Activated T-cell treated with anti-CD3 and anti-CD28 coated beads, Interleukin-2, amount 50 U/mL, for 24 hours (primary cell): ENCODE measurements at regions not wholly inside any gene's neighbourhood (a gene's known extent, or its start where the extent isn't known, plus 50 kb on each side); places are given as distances from the start of the nearest gene placed in this dataset.
"Not testable (repeated sequence)": the region's sequence is repeated elsewhere in the genome, so short reads cannot be mapped to it uniquely, and the experiment has no call there.

Experiments used
- DNase-seq: peaks from one replicate; pipeline ENCODE4 v3.0.0-alpha.2; 2020
- H3K27ac Mint-ChIP-seq: 2 replicates; pipeline ENCODE4 v1.8.0; 2020; ENCODE audit warnings: mild to moderate bottlenecking, mixed read lengths
- H3K27me3 Mint-ChIP-seq: 2 replicates; pipeline ENCODE4 v1.8.0; 2020; ENCODE audit warnings: mixed read lengths
- H3K36me3 Mint-ChIP-seq: 2 replicates; pipeline ENCODE4 v1.8.0; 2020; ENCODE audit warnings: low read depth, mixed read lengths
- H3K4me1 Mint-ChIP-seq: 2 replicates; pipeline ENCODE4 v1.8.0; 2020; ENCODE audit warnings: low read depth, mixed read lengths
- H3K4me3 Mint-ChIP-seq: 2 replicates; pipeline ENCODE4 v1.8.0; 2020; ENCODE audit warnings: mild to moderate bottlenecking, moderate library complexity, mixed read lengths
- H3K9me3 Mint-ChIP-seq: 2 replicates; pipeline ENCODE4 v1.8.0; 2020; ENCODE audit warnings: mixed read lengths

GRCh38 chr7:115208710-115209560 is 287.0 kb downstream of the MDFIC start:
- Mint-ChIP-seq H3K36me3 (no peaks in the 10 kb centered on the region), H3K4me3 (no peak overlapping the region), H3K9me3 (peaks cover 11% of the 10 kb centered on the region), H3K27me3 (no peaks in the 10 kb centered on the region), H3K4me1 (peaks cover 5% of the 10 kb centered on the region), H3K27ac (no peak overlapping the region)
- DNase-seq = no peak

GRCh38 chr7:115206374-115206773 is 284.5 kb downstream of the MDFIC start:
- H3K36me3 Mint-ChIP-seq, H3K4me1 Mint-ChIP-seq, H3K27ac Mint-ChIP-seq, DNase-seq, H3K4me3 Mint-ChIP-seq, H3K27me3 Mint-ChIP-seq: not testable (repeated sequence)
- peaks cover 11% of the 10 kb centered on the region for H3K9me3 Mint-ChIP-seq

DNA sequence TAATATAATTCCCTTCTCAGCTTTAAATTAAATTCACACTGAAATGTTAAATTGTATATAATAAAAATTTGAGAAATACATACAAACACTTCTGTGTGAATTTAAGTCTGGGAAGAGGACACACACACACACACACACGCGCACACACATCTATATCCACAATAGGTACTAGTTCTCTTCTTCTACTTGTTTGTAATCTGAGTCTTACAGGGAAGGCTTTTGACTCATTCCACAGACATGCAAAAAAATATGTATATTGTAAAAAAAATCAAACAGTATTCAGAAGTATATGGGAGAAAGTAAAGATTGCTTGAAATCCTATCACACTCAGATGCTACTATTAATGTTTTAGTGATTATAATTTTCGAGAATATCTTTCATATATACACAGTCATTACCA is 276.2 kb downstream of the MDFIC start:
- H3K27me3 Mint-ChIP-seq = no peaks in the 10 kb centered on the region
- no peak for DNase-seq
- no peaks in the 10 kb centered on the region for H3K4me1 Mint-ChIP-seq
- H3K27ac Mint-ChIP-seq = no peak overlapping the region
- no peak overlapping the region for H3K4me3 Mint-ChIP-seq
- no peaks in the 10 kb centered on the region for H3K36me3 Mint-ChIP-seq
- H3K9me3 Mint-ChIP-seq = no peaks in the 10 kb centered on the region

DNA sequence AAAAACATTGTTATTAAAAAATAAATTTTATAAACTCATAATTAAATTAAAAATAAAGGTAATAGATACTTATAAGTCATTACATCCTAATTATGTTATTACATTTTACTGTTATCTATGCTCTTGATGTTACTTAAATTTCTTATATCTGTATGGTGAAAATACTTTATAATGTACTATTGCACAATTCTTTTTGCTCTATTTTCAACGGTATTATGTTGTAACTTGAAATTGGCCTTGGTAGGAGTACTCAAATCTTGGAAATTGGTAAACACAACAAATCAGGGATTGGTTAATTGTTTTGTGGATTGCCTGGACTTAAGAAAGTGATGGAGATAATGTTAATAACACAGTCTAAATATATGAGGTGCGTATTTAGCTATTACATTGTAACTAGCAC is 273.3 kb downstream of the MDFIC start:
- H3K4me3 Mint-ChIP-seq = no peak overlapping the region

GRCh38 chr7:115191526-115191925 is 269.6 kb downstream of the MDFIC start:
- no peak for DNase-seq
- Mint-ChIP-seq H3K27ac (no peak overlapping the region), H3K9me3 (no peaks in the 10 kb centered on the region), H3K36me3 (no peaks in the 10 kb centered on the region), H3K27me3 (no peaks in the 10 kb centered on the region), H3K4me1 (no peaks in the 10 kb centered on the region), H3K4me3 (no peak overlapping the region)

More for the DNA sequence above, 273.3 kb downstream of the MDFIC start:
- Mint-ChIP-seq H3K36me3 (no peaks in the 10 kb centered on the region), H3K9me3 (no peaks in the 10 kb centered on the region), H3K27me3 (no peaks in the 10 kb centered on the region), H3K27ac (no peak overlapping the region), H3K4me1 (no peaks in the 10 kb centered on the region)
- DNase-seq = no peak

DNA sequence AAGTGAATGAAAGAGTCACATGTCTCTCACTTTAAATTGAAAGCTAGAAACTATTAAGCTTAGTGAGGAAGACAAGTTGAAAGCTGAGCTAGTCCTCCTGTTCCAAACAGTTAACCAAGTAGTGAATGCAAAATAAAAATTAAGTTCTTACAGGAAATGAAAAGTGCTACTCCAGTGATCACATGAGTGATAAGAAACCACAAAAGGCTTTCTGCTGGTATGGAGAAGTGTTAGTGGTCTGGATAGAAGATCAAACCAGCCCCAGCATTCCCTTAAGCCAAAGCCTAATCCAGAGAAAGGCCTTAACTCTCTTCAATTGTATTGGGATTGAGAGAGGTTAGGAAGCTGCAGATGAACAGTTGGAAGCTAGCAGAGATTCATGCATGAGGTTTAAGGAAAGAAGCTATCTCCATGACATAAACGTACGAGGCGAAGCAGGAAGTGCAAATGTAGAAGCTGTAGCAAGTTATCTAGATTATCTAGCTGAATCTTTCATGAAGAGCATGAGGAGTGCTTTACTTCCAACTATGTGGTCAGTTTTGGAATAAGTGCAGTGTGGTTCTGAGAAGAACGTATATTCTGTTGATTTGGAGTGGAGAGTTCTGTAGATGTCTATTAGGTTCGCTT is 261.6 kb downstream of the MDFIC start:
- Mint-ChIP-seq H3K36me3 (no peaks in the 10 kb centered on the region), H3K4me1 (peaks cover 23% of the 10 kb centered on the region), H3K27me3 (no peaks in the 10 kb centered on the region), H3K9me3 (no peaks in the 10 kb centered on the region), H3K27ac (no peak overlapping the region), H3K4me3 (no peak overlapping the region)
- no peak for DNase-seq

DNA sequence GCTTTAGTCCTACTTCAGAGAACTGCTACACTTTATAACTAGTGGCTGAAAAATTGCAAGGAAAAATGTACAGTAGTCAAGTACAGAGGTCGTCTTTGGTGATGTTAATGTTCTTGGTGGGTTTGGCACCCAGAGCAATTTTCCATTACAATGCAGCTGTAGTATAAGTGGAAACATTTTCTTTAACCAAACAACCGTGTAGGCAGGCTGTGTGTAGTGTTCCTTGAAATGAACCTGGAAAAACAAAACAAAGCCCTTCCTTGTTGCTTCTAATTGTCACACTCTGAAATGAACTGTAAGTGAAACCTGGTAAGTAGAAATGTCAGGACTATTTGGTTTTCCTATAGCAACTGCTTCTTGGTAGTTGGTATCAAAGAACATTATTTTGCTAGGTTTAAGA is 256.9 kb downstream of the MDFIC start:
- Mint-ChIP-seq H3K4me3 (no peak overlapping the region), H3K36me3 (no peaks in the 10 kb centered on the region), H3K27me3 (peaks cover 3% of the 10 kb centered on the region), H3K9me3 (no peaks in the 10 kb centered on the region), H3K27ac (no peak overlapping the region), H3K4me1 (peaks cover 16% of the 10 kb centered on the region)
- no peak for DNase-seq

GRCh38 chr7:115177823-115178222 is 255.9 kb downstream of the MDFIC start:
- no peak for DNase-seq
- Mint-ChIP-seq H3K27me3 (peaks cover 7% of the 10 kb centered on the region), H3K36me3 (no peaks in the 10 kb centered on the region), H3K9me3 (no peaks in the 10 kb centered on the region), H3K4me1 (peaks cover 8% of the 10 kb centered on the region), H3K4me3 (no peak overlapping the region), H3K27ac (no peak overlapping the region)

DNA sequence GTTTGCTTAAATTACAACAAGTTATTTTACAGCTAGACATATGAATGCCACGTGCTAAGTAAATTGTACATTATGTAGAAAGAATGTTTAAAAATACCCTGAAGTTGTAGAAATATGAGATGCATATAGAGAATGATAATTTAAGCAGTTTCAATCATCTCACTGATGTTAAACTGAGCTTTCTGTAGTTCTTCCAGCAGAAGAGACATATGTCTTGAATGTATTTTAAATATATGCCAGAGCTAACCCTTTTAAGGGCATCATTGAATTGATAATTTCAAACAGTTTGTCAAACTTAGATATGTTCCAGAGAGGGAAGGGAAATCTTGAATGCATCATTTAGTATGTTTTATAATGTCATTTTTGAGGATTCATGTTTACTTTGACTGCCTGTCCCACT is 255.2 kb downstream of the MDFIC start:
- DNase-seq = no peak
- Mint-ChIP-seq H3K27ac (no peak overlapping the region), H3K4me1 (peaks cover 8% of the 10 kb centered on the region), H3K36me3 (no peaks in the 10 kb centered on the region), H3K9me3 (no peaks in the 10 kb centered on the region), H3K4me3 (no peak overlapping the region), H3K27me3 (peaks cover 7% of the 10 kb centered on the region)

GRCh38 chr7:115172397-115172796 is 250.5 kb downstream of the MDFIC start:
- H3K27me3 Mint-ChIP-seq, H3K27ac Mint-ChIP-seq, H3K4me1 Mint-ChIP-seq, H3K36me3 Mint-ChIP-seq, DNase-seq, H3K4me3 Mint-ChIP-seq, H3K9me3 Mint-ChIP-seq: not testable (repeated sequence)

- no peaks in the 10 kb centered on the region for H3K9me3 Mint-ChIP-seq
- no peaks in the 10 kb centered on the region for H3K4me1 Mint-ChIP-seq
- no peaks in the 10 kb centered on the region for H3K36me3 Mint-ChIP-seq
- no peak overlapping the region for H3K27ac Mint-ChIP-seq
- no peak overlapping the region for H3K4me3 Mint-ChIP-seq
- no peaks in the 10 kb centered on the region for H3K27me3 Mint-ChIP-seq
- DNase-seq = no peak
These were observed 232.0 kb downstream of the MDFIC start for GRCh38 chr7:115153769-115154477.

- no peak overlapping the region for H3K27ac Mint-ChIP-seq
- H3K9me3 Mint-ChIP-seq = no peaks in the 10 kb centered on the region
- no peak overlapping the region for H3K4me3 Mint-ChIP-seq
- H3K4me1 Mint-ChIP-seq = no peaks in the 10 kb centered on the region
- H3K27me3 Mint-ChIP-seq = no peaks in the 10 kb centered on the region
- no peaks in the 10 kb centered on the region for H3K36me3 Mint-ChIP-seq
- no peak for DNase-seq
These were observed 231.3 kb downstream of the MDFIC start for GRCh38 chr7:115153176-115153575.

DNA sequence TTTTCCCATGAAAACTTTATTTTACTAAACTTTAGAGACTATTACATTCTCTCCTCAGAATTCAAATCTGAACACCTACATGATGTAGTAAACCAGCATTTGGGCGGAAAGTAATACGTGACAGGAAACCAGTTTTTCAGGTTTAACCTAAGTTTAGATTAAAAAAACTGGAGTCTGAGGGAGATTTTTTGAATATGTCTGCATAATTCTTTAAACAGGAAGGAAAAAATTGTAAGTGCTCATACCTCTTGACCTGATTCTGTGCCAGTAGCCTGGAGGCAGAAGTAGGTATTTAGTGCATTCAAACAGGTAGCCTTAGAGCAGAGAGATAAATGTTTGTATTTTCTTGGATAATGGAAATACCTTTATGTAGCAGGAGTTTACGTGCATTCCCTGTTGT is 224.3 kb downstream of the MDFIC start:
- no peaks in the 10 kb centered on the region for H3K36me3 Mint-ChIP-seq
- no peak for DNase-seq
- H3K9me3 Mint-ChIP-seq = no peaks in the 10 kb centered on the region
- H3K27ac Mint-ChIP-seq = no peak overlapping the region
- no peaks in the 10 kb centered on the region for H3K27me3 Mint-ChIP-seq
- no peak overlapping the region for H3K4me3 Mint-ChIP-seq
- peaks cover 6% of the 10 kb centered on the region for H3K4me1 Mint-ChIP-seq

- Mint-ChIP-seq H3K27ac (no peak overlapping the region), H3K4me3 (no peak overlapping the region), H3K27me3 (no peaks in the 10 kb centered on the region), H3K9me3 (no peaks in the 10 kb centered on the region), H3K4me1 (peaks cover 6% of the 10 kb centered on the region), H3K36me3 (no peaks in the 10 kb centered on the region)
- DNase-seq = no peak
These were observed 223.6 kb downstream of the MDFIC start for GRCh38 chr7:115145512-115145911.

GRCh38 chr7:115137816-115138215 is 215.9 kb downstream of the MDFIC start:
- peaks cover 22% of the 10 kb centered on the region for H3K4me1 Mint-ChIP-seq
- H3K36me3 Mint-ChIP-seq = no peaks in the 10 kb centered on the region
- H3K27me3 Mint-ChIP-seq = no peaks in the 10 kb centered on the region

More at GRCh38 chr7:115137816-115138215, 215.9 kb downstream of the MDFIC start:
- Mint-ChIP-seq H3K4me3 (no peak overlapping the region), H3K9me3 (peaks cover 5% of the 10 kb centered on the region), H3K27ac (no peak overlapping the region)
- no peak for DNase-seq
